HEK293 (cell line): ENCODE measurements at regions not wholly inside any gene's neighbourhood (a gene's known extent, or its start where the extent isn't known, plus 50 kb on each side); places are given as distances from the start of the nearest gene placed in this dataset.

Experiments used
- CTCF ChIA-PET: fragments of 350-600 bp; formaldehyde crosslinking; extraction: SDS; loops from one replicate; lab custom pipeline; 2021; ENCODE audit warnings: antibody characterized with exemption; lab: Yijun Ruan, JAX
- POLR2A ChIA-PET: fragments of 300-600 bp; formaldehyde crosslinking; extraction: SDS; loops from one replicate; lab custom pipeline; 2020; ENCODE audit warnings: antibody characterized with exemption, inconsistent platforms; lab: Yijun Ruan, JAX
- H3K27ac ChIP-seq: fragments of 200-500 bp; sonication (Bioruptor generic); 2 replicates; pipeline ENCODE4 v1.5.1; 2014; ENCODE audit warnings: low read depth, low read length, control low read depth, inconsistent platforms; ENCODE audit errors: extremely low read depth
- H3K36me3 ChIP-seq, 2 experiments: fragments of 200-500 bp in 1 of 2; sonication (Bioruptor generic) in 1 of 2; 1 replicate in 1 of 2; 2 replicates in 1 of 2; pipeline ENCODE4 v1.5.1; 2014 to 2017; ENCODE audit warnings: inconsistent platforms in 2 of 2, low read length in 2 of 2; ENCODE audit not compliant: control insufficient read depth in 2 of 2, insufficient read depth in 1 of 2
- H3K4me1 ChIP-seq: fragments of 200-500 bp; sonication (Bioruptor generic); 2 replicates; pipeline ENCODE4 v1.5.1; 2014; ENCODE audit warnings: mild to moderate bottlenecking, low read length, inconsistent platforms; ENCODE audit not compliant: control insufficient read depth, insufficient read depth
- H3K4me3 ChIP-seq: 2 replicates; pipeline ENCODE4 v1.5.1; 2011; ENCODE audit warnings: low read depth, mild to moderate bottlenecking, control low read depth, low read length, moderate library complexity
- H3K9me3 ChIP-seq: fragments of 200-500 bp; sonication (Bioruptor generic); 2 replicates; pipeline ENCODE4 v1.5.1; 2014; ENCODE audit warnings: low read depth, low read length, inconsistent platforms; ENCODE audit not compliant: control insufficient read depth, insufficient read depth
- BCL11A ChIP-seq: fragments of 450-650 bp; formaldehyde crosslinking; IDR thresholded peaks from 2 replicates; pipeline ENCODE4 v1.5.1; 2016; ENCODE audit warnings: low read depth, missing biosample characterization, missing genetic modification characterization
- EGR2 ChIP-seq: fragments of 450-650 bp; formaldehyde crosslinking; IDR thresholded peaks from 2 replicates; pipeline ENCODE4 v1.5.1; 2016; ENCODE audit warnings: low read depth, missing biosample characterization, missing genetic modification characterization
- HOXA7 ChIP-seq: sonication (generic); formaldehyde crosslinking; IDR thresholded peaks from 2 replicates; pipeline ENCODE4 v1.8.1; 2022; ENCODE audit warnings: missing genetic modification reagents, borderline replicate concordance
- KLF16 ChIP-seq: fragments of 450-650 bp; formaldehyde crosslinking; IDR thresholded peaks from 2 replicates; pipeline ENCODE4 v1.5.1; 2017; ENCODE audit warnings: missing biosample characterization, missing genetic modification characterization
- RBAK ChIP-seq: fragments of 450-650 bp; formaldehyde crosslinking; IDR thresholded peaks from 2 replicates; pipeline ENCODE4 v1.5.1; 2016; ENCODE audit warnings: missing biosample characterization, missing genetic modification characterization
- SCRT1 ChIP-seq: fragments of 450-650 bp; formaldehyde crosslinking; IDR thresholded peaks from 2 replicates; pipeline ENCODE4 v1.5.1; 2016; ENCODE audit warnings: missing biosample characterization, missing genetic modification characterization, borderline replicate concordance
- SP7 ChIP-seq: fragments of 450-650 bp; formaldehyde crosslinking; IDR thresholded peaks from 2 replicates; pipeline ENCODE4 v1.5.1; 2016; ENCODE audit warnings: missing biosample characterization, missing genetic modification characterization
- ZBTB7A ChIP-seq: fragments of 450-650 bp; formaldehyde crosslinking; IDR thresholded peaks from 2 replicates; pipeline ENCODE4 v1.5.1; 2016; ENCODE audit warnings: low read depth, missing biosample characterization, missing genetic modification characterization
- ZFP37 ChIP-seq: fragments of 450-650 bp; formaldehyde crosslinking; IDR thresholded peaks from 2 replicates; pipeline ENCODE4 v1.5.1; 2016; ENCODE audit warnings: missing biosample characterization, missing genetic modification characterization
- ZFP41 ChIP-seq: fragments of 450-650 bp; formaldehyde crosslinking; IDR thresholded peaks from 2 replicates; pipeline ENCODE4 v1.5.1; 2016; ENCODE audit warnings: missing biosample characterization, missing genetic modification characterization, borderline replicate concordance
- ZFP69B ChIP-seq: fragments of 450-650 bp; formaldehyde crosslinking; IDR thresholded peaks from 2 replicates; pipeline ENCODE4 v1.5.1; 2016; ENCODE audit warnings: missing biosample characterization, missing genetic modification characterization
- ZIC2 ChIP-seq: fragments of 450-650 bp; formaldehyde crosslinking; IDR thresholded peaks from 2 replicates; pipeline ENCODE4 v1.5.1; 2016; ENCODE audit warnings: missing biosample characterization, missing genetic modification characterization
- ZNF112 ChIP-seq: fragments of 450-650 bp; formaldehyde crosslinking; IDR thresholded peaks from 2 replicates; pipeline ENCODE4 v1.5.0; 2017; ENCODE audit warnings: missing biosample characterization, missing genetic modification characterization
- ZNF211 ChIP-seq: fragments of 450-650 bp; formaldehyde crosslinking; IDR thresholded peaks from 2 replicates; pipeline ENCODE4 v1.5.1; 2016; ENCODE audit warnings: low read depth, missing biosample characterization, missing genetic modification characterization
- ZNF221 ChIP-seq: fragments of 450-650 bp; formaldehyde crosslinking; IDR thresholded peaks from 2 replicates; pipeline ENCODE4 v1.5.1; 2017; ENCODE audit warnings: missing biosample characterization, missing genetic modification characterization, borderline replicate concordance
- ZNF292 ChIP-seq: fragments of 450-650 bp; formaldehyde crosslinking; IDR thresholded peaks from 2 replicates; pipeline ENCODE4 v1.5.1; 2016; ENCODE audit warnings: low read depth, missing biosample characterization, missing genetic modification characterization, borderline replicate concordance
- ZNF311 ChIP-seq: fragments of 450-650 bp; formaldehyde crosslinking; IDR thresholded peaks from 2 replicates; pipeline ENCODE4 v1.5.1; 2017; ENCODE audit warnings: missing biosample characterization, missing genetic modification characterization, borderline replicate concordance
- ZNF544 ChIP-seq: fragments of 450-650 bp; formaldehyde crosslinking; IDR thresholded peaks from 2 replicates; pipeline ENCODE4 v1.5.0; 2017; ENCODE audit warnings: missing biosample characterization, missing genetic modification characterization
- ZNF585B ChIP-seq: fragments of 450-650 bp; formaldehyde crosslinking; IDR thresholded peaks from 2 replicates; pipeline ENCODE4 v1.5.1; 2016; ENCODE audit warnings: missing biosample characterization, missing genetic modification characterization
- ZNF621 ChIP-seq: fragments of 450-650 bp; formaldehyde crosslinking; IDR thresholded peaks from 2 replicates; pipeline ENCODE4 v1.5.1; 2017; ENCODE audit warnings: missing biosample characterization, missing genetic modification characterization
- ZNF623 ChIP-seq: fragments of 450-650 bp; formaldehyde crosslinking; IDR thresholded peaks from 2 replicates; pipeline ENCODE4 v1.5.1; 2016; ENCODE audit warnings: missing biosample characterization, missing genetic modification characterization
- ZNF629 ChIP-seq: fragments of 450-650 bp; formaldehyde crosslinking; IDR thresholded peaks from 2 replicates; pipeline ENCODE4 v1.5.1; 2017; ENCODE audit warnings: missing biosample characterization, missing genetic modification characterization
- ZNF76 ChIP-seq: fragments of 450-650 bp; formaldehyde crosslinking; IDR thresholded peaks from 2 replicates; pipeline ENCODE4; 2016; ENCODE audit warnings: low read depth, missing biosample characterization, missing genetic modification characterization, borderline replicate concordance
- ZNF777 ChIP-seq: fragments of 450-650 bp; formaldehyde crosslinking; IDR thresholded peaks from 2 replicates; pipeline ENCODE4 v1.5.1; 2017; ENCODE audit warnings: missing biosample characterization, missing genetic modification characterization, borderline replicate concordance
- ZNF837 ChIP-seq: fragments of 450-650 bp; formaldehyde crosslinking; IDR thresholded peaks from 2 replicates; pipeline ENCODE4 v1.5.1; 2016; ENCODE audit warnings: missing biosample characterization, missing genetic modification characterization
- TF ChIP-seq, protein P1 (sequence below): fragments of 450-650 bp; formaldehyde crosslinking; IDR thresholded peaks from 2 replicates; pipeline ENCODE4 v1.5.1; 2016; ENCODE audit warnings: missing biosample characterization, missing genetic modification characterization
- TF ChIP-seq, protein P2 (sequence below): fragments of 450-650 bp; formaldehyde crosslinking; IDR thresholded peaks from 2 replicates; pipeline ENCODE4 v1.5.1; 2017; ENCODE audit warnings: missing biosample characterization, missing genetic modification characterization
- TF ChIP-seq, protein P3 (sequence below): fragments of 450-650 bp; formaldehyde crosslinking; IDR thresholded peaks from 2 replicates; pipeline ENCODE4 v1.5.1; 2017; ENCODE audit warnings: missing biosample characterization, missing genetic modification characterization
- TF ChIP-seq, protein P4 (sequence below): fragments of 450-650 bp; formaldehyde crosslinking; IDR thresholded peaks from 2 replicates; pipeline ENCODE4 v1.5.1; 2016; ENCODE audit warnings: missing biosample characterization, missing genetic modification characterization
- TF ChIP-seq, protein P5 (sequence below): fragments of 450-650 bp; formaldehyde crosslinking; IDR thresholded peaks from 2 replicates; pipeline ENCODE4 v1.5.1; 2016; ENCODE audit warnings: missing biosample characterization, missing genetic modification characterization

DNA sequence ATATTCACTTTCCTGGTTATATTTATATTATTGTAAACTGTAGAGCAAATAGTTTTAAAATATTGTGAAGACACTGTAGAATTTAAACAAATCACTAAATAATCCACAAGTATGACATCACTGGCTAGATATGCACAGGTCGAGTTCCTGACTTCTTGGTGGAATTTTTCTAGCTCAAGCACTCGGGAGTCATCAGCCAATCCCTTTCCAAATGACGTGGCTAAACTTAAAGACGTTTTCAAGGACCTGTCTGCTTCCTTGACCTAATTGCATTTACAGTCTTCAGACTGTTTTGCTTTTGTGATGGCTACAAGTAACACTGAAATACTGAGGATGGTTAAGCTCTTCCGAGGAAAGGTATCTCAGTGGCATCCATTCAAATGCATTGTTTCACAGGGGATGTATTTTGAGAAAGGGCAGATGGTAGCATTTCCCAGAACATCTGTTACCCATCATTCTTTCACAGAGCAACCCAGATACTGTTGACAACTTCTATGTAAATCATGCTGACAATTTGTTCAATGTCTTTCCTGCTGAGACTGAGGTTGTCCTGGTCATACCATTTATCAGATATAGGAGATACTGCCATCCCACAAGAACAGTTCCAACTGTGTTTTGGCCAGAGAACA, 262.8 kb downstream of the CDH10 start:
- Histone ChIP-seq H3K27ac (no peak overlapping the region), H3K36me3 (no peaks in the 10 kb centered on the region), H3K4me3 (no peak overlapping the region; the same call in 1 of the 2 replicates), H3K4me1 (no peaks in the 10 kb centered on the region), H3K9me3 (no peaks in the 10 kb centered on the region)
- TF ChIP-seq ZNF544 (no peak), EGR2 (no peak), ZNF211 (tag by site-specific recombination) (no peak), ZNF777 (tag by site-specific recombination) (no peak), KLF16 (tag by site-specific recombination) (no peak), ZNF585B (tag by site-specific recombination) (no peak), ZFP37 (no peak), RBAK (tag by site-specific recombination) (no peak), ZNF292 (tag by site-specific recombination) (no peak), HOXA7 (CRISPR knock-in tag) (no peak), ZIC2 (tag by site-specific recombination) (no peak), SCRT1 (no peak), ZNF629 (no peak), ZNF621 (tag by site-specific recombination) (no peak)
- TF ChIP-seq, protein P1, sequence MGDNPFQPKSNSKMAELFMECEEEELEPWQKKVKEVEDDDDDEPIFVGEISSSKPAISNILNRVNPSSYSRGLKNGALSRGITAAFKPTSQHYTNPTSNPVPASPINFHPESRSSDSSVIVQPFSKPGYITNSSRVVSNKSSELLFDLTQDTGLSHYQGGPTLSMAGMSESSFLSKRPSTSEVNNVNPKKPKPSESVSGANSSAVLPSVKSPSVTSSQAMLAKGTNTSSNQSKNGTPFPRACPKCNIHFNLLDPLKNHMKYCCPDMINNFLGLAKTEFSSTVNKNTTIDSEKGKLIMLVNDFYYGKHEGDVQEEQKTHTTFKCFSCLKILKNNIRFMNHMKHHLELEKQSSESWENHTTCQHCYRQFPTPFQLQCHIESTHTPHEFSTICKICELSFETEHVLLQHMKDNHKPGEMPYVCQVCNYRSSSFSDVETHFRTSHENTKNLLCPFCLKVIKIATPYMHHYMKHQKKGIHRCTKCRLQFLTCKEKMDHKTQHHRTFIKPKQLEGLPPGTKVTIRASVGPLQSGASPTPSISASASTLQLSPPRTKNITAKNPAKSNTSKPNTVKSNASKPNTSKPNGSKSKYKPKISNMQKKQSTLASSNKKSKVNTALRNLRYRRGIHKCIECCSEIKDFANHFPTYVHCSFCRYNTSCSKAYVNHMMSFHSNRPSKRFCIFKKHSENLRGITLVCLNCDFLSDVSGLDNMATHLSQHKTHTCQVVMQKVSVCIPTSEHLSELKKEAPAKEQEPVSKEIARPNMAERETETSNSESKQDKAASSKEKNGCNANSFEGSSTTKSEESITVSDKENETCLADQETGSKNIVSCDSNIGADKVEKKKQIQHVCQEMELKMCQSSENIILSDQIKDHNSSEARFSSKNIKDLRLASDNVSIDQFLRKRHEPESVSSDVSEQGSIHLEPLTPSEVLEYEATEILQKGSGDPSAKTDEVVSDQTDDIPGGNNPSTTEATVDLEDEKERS (tag by site-specific recombination), result no peak
- TF ChIP-seq, protein P2, sequence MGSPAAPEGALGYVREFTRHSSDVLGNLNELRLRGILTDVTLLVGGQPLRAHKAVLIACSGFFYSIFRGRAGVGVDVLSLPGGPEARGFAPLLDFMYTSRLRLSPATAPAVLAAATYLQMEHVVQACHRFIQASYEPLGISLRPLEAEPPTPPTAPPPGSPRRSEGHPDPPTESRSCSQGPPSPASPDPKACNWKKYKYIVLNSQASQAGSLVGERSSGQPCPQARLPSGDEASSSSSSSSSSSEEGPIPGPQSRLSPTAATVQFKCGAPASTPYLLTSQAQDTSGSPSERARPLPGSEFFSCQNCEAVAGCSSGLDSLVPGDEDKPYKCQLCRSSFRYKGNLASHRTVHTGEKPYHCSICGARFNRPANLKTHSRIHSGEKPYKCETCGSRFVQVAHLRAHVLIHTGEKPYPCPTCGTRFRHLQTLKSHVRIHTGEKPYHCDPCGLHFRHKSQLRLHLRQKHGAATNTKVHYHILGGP (tag by site-specific recombination), result no peak
- TF ChIP-seq, protein P3, sequence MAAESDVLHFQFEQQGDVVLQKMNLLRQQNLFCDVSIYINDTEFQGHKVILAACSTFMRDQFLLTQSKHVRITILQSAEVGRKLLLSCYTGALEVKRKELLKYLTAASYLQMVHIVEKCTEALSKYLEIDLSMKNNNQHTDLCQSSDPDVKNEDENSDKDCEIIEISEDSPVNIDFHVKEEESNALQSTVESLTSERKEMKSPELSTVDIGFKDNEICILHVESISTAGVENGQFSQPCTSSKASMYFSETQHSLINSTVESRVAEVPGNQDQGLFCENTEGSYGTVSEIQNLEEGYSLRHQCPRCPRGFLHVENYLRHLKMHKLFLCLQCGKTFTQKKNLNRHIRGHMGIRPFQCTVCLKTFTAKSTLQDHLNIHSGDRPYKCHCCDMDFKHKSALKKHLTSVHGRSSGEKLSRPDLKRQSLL (tag by site-specific recombination), result no peak
- POLR2A ChIA-PET, result no interaction called here
- CTCF ChIA-PET, result no interaction called here

DNA sequence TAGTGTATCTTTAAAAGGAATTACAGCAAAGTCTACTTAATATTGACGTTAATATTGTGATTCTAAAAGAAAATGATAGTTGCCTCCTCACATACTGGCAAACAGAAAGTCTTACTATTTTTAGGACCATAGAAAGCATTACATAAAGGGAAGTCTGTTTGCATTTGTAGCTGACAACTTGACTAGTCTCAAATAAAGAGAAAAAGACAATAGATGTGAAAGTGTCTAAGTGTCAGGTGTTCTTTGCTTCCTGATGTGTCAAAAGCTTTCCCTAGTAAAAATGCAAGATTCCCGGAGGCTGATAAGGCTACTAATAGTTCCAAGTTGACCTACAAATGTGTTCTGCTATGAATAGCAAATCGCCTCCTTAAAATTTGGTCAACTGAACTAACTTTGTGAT, 259.7 kb downstream of the CDH10 start:
- Histone ChIP-seq H3K27ac (no peak overlapping the region), H3K4me3 (no peak overlapping the region), H3K4me1 (no peaks in the 10 kb centered on the region), H3K36me3 (no peaks in the 10 kb centered on the region), H3K9me3 (no peaks in the 10 kb centered on the region)
- ChIA-PET CTCF (no interaction called here), POLR2A (no interaction called here)
- TF ChIP-seq ZFP41 (tag by site-specific recombination) (no peak), ZNF76 (tag by site-specific recombination) (no peak), SP7 (tag by site-specific recombination) (no peak), ZNF311 (tag by site-specific recombination) (no peak), ZNF221 (tag by site-specific recombination) (no peak), ZNF837 (tag by site-specific recombination) (no peak), ZFP69B (tag by site-specific recombination) (no peak), BCL11A (tag by site-specific recombination) (no peak), ZBTB7A (tag by site-specific recombination) (no peak), ZNF112 (tag by site-specific recombination) (no peak), ZNF623 (tag by site-specific recombination) (no peak), ZNF292 (tag by site-specific recombination) (no peak)
- TF ChIP-seq, protein P4, sequence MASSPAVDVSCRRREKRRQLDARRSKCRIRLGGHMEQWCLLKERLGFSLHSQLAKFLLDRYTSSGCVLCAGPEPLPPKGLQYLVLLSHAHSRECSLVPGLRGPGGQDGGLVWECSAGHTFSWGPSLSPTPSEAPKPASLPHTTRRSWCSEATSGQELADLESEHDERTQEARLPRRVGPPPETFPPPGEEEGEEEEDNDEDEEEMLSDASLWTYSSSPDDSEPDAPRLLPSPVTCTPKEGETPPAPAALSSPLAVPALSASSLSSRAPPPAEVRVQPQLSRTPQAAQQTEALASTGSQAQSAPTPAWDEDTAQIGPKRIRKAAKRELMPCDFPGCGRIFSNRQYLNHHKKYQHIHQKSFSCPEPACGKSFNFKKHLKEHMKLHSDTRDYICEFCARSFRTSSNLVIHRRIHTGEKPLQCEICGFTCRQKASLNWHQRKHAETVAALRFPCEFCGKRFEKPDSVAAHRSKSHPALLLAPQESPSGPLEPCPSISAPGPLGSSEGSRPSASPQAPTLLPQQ (tag by site-specific recombination), result no peak
- TF ChIP-seq, protein P5, sequence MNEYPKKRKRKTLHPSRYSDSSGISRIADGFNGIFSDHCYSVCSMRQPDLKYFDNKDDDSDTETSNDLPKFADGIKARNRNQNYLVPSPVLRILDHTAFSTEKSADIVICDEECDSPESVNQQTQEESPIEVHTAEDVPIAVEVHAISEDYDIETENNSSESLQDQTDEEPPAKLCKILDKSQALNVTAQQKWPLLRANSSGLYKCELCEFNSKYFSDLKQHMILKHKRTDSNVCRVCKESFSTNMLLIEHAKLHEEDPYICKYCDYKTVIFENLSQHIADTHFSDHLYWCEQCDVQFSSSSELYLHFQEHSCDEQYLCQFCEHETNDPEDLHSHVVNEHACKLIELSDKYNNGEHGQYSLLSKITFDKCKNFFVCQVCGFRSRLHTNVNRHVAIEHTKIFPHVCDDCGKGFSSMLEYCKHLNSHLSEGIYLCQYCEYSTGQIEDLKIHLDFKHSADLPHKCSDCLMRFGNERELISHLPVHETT (tag by site-specific recombination), result no peak
